CD4-positive, alpha-beta memory T cell (primary cell): ENCODE measurements at regions not wholly inside any gene's neighbourhood (a gene's known extent, or its start where the extent isn't known, plus 50 kb on each side); places are given as distances from the start of the nearest gene placed in this dataset.

Experiments used
- CTCF ChIA-PET: fragments of 350-600 bp; sonication (Branson Sonifier 250); formaldehyde crosslinking; loops from one replicate; lab custom pipeline; 2021; ENCODE audit warnings: inconsistent platforms; ENCODE audit not compliant: partially characterized antibody; lab: Charles Lee
- POLR2A ChIA-PET: fragments of 350-600 bp; sonication (Branson Sonifier 250); formaldehyde crosslinking; loops from one replicate; lab custom pipeline; 2021; ENCODE audit not compliant: partially characterized antibody; lab: Charles Lee
- DNase-seq, 5 donors: peaks; one replicate each; pipeline versions ENCODE4 v3.0.0 to v3.0.0-alpha.2; 2020 to 2022; ENCODE audit warnings: mixed read lengths in 1 of 5
- H3K27ac ChIP-seq: one replicate; pipeline ENCODE4 v1.7.0; 2013; ENCODE audit warnings: low read depth, low read length
- H3K27me3 ChIP-seq: 2 replicates; pipeline ENCODE4 v1.7.0; 2013; ENCODE audit warnings: mild to moderate bottlenecking, low read length, moderate library complexity; ENCODE audit not compliant: insufficient read depth
- H3K36me3 ChIP-seq: 2 replicates; pipeline ENCODE4 v1.7.0; 2013; ENCODE audit warnings: mild to moderate bottlenecking, low read length, moderate library complexity; ENCODE audit not compliant: insufficient read depth
- H3K4me1 ChIP-seq: 2 replicates; pipeline ENCODE4 v1.7.0; 2013; ENCODE audit warnings: mild to moderate bottlenecking, low read length, moderate library complexity; ENCODE audit not compliant: insufficient read depth
- H3K4me3 ChIP-seq, 2 donors: one replicate each; pipeline ENCODE4 v1.7.0; 2013; ENCODE audit warnings: low read length in 2 of 2, mild to moderate bottlenecking in 1 of 2
- H3K9me3 ChIP-seq, 2 donors: one replicate each; pipeline ENCODE4 v1.7.0; 2013; ENCODE audit warnings: low read length in 2 of 2, control low read depth in 1 of 2; ENCODE audit not compliant: control insufficient read depth in 1 of 2
- H3K27ac Mint-ChIP-seq, 7 donors: one replicate each; pipeline ENCODE4 v1.8.0; 2020 to 2021; ENCODE audit warnings: mixed read lengths in 7 of 7, mild to moderate bottlenecking in 6 of 7, inconsistent platforms in 3 of 7, moderate library complexity in 3 of 7
- H3K27me3 Mint-ChIP-seq, 2 donors: one replicate each; pipeline ENCODE4 v1.8.0; 2020 to 2021; ENCODE audit warnings: mixed read lengths in 2 of 2
- H3K36me3 Mint-ChIP-seq, 2 donors: one replicate each; pipeline ENCODE4 v1.8.0; 2020 to 2021; ENCODE audit warnings: mixed read lengths in 2 of 2, inconsistent platforms in 1 of 2, mild to moderate bottlenecking in 1 of 2
- H3K4me1 Mint-ChIP-seq, 4 donors: one replicate each; pipeline ENCODE4 v1.8.0; 2020 to 2021; ENCODE audit warnings: mixed read lengths in 4 of 4, mild to moderate bottlenecking in 1 of 4
- H3K4me3 Mint-ChIP-seq, 8 donors: one replicate each; pipeline ENCODE4 v1.8.0; 2020 to 2021; ENCODE audit warnings: mixed read lengths in 8 of 8, mild to moderate bottlenecking in 7 of 8, moderate library complexity in 6 of 8, inconsistent platforms in 3 of 8
- H3K9me3 Mint-ChIP-seq, 8 donors: one replicate each; pipeline ENCODE4 v1.8.0; 2020 to 2021; ENCODE audit warnings: mixed read lengths in 8 of 8, mild to moderate bottlenecking in 5 of 8, inconsistent platforms in 3 of 8, moderate library complexity in 1 of 8
- intact Hi-C: fragments of 100-400 bp; cut with micrococcal nuclease; formaldehyde crosslinking; loops from one replicate; pipeline ENCODE4 v1.15.1; 2023

DNA sequence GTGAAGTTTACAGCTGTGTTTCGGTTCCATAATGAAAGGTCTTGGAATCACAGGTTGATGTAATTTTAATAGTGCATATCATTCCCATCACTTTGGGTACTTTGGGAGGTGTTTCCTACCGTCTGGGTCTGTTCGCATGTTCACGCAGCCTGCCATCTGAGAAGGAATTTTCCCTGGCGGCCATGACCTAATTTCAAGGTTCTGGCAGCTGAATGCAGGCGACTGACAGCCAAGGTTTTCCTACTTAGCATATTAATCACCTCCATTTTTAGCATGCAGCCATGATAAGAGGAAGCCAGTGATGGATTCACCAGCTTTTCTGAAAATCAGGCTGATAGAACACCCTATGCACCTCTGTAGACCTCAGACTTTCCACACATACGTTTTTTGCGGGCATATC is 319.1 kb upstream of the TMEM229A start:
- intact Hi-C loops: no loop called here
- H3K4me3 Mint-ChIP-seq: no peak overlapping the region
- POLR2A ChIA-PET: no interaction called here

GRCh38 chr7:124349443-124349842 is 316.6 kb upstream of the TMEM229A start:
- no peaks in the 10 kb centered on the region for H3K36me3 Mint-ChIP-seq
- H3K9me3 ChIP-seq: no peaks in the 10 kb centered on the region
- ChIA-PET CTCF (no interaction called here), POLR2A (no interaction called here)
- H3K27me3 Mint-ChIP-seq: no peaks in the 10 kb centered on the region
- H3K36me3 ChIP-seq: no peaks in the 10 kb centered on the region
- H3K27ac ChIP-seq: no peak overlapping the region
- H3K27ac Mint-ChIP-seq: no peak overlapping the region
- H3K4me1 ChIP-seq: no peaks in the 10 kb centered on the region
- intact Hi-C loops: no loop called here
- no peak for DNase-seq
- peaks cover 4 to 21% (median 9%) of the 10 kb centered on the region in 8 donors for H3K9me3 Mint-ChIP-seq
- H3K27me3 ChIP-seq: no peaks in the 10 kb centered on the region
- no peaks in the 10 kb centered on the region for H3K4me1 Mint-ChIP-seq
- H3K4me3 Mint-ChIP-seq: no peak overlapping the region
- no peak overlapping the region for H3K4me3 ChIP-seq

More for the DNA sequence above, 319.1 kb upstream of the TMEM229A start:
- Histone ChIP-seq H3K36me3 (no peaks in the 10 kb centered on the region), H3K9me3 (no peaks in the 10 kb centered on the region), H3K4me3 (no peak overlapping the region), H3K27me3 (no peaks in the 10 kb centered on the region), H3K27ac (no peak overlapping the region), H3K4me1 (no peaks in the 10 kb centered on the region)
- H3K4me1 Mint-ChIP-seq: no peaks in the 10 kb centered on the region
- no peak overlapping the region for H3K27ac Mint-ChIP-seq
- peaks cover 2 to 20% (median 7%) of the 10 kb centered on the region in 8 donors for H3K9me3 Mint-ChIP-seq
- CTCF ChIA-PET: no interaction called here
- DNase-seq: no peak
- H3K27me3 Mint-ChIP-seq: no peaks in the 10 kb centered on the region
- H3K36me3 Mint-ChIP-seq: no peaks in the 10 kb centered on the region

- no peaks in the 10 kb centered on the region for H3K27me3 ChIP-seq
- no peak overlapping the region for H3K4me3 ChIP-seq
- H3K4me1 ChIP-seq: no peaks in the 10 kb centered on the region
- ChIA-PET CTCF (no interaction called here), POLR2A (no interaction called here)
- Mint-ChIP-seq H3K4me3 (no peak overlapping the region), H3K36me3 (no peaks in the 10 kb centered on the region), H3K9me3 (peaks cover 0 to 6% (median under 1%) of the 10 kb centered on the region in 8 donors), H3K27me3 (no peaks in the 10 kb centered on the region), H3K4me1 (no peaks in the 10 kb centered on the region), H3K27ac (no peak overlapping the region)
- DNase-seq: no peak
- H3K27ac ChIP-seq: no peak overlapping the region
- H3K36me3 ChIP-seq: no peaks in the 10 kb centered on the region
- no peaks in the 10 kb centered on the region for H3K9me3 ChIP-seq
- intact Hi-C loops: no loop called here
Observed at GRCh38 chr7:124338861-124339260, 306.0 kb upstream of the TMEM229A start.

- Histone ChIP-seq H3K27me3 (no peaks in the 10 kb centered on the region), H3K27ac (no peak overlapping the region), H3K9me3 (no peaks in the 10 kb centered on the region), H3K4me3 (no peak overlapping the region), H3K4me1 (no peaks in the 10 kb centered on the region), H3K36me3 (no peaks in the 10 kb centered on the region)
- H3K4me1 Mint-ChIP-seq: no peaks in the 10 kb centered on the region
- no peaks in the 10 kb centered on the region for H3K27me3 Mint-ChIP-seq
- DNase-seq: no peak
- H3K36me3 Mint-ChIP-seq: no peaks in the 10 kb centered on the region
- no peak overlapping the region for H3K4me3 Mint-ChIP-seq
- ChIA-PET POLR2A (no interaction called here), CTCF (no interaction called here)
- no peak overlapping the region for H3K27ac Mint-ChIP-seq
- intact Hi-C loops: no loop called here
- peaks cover 0 to 9% (median 2%) of the 10 kb centered on the region in 8 donors for H3K9me3 Mint-ChIP-seq
Observed at GRCh38 chr7:124330731-124331407, 298.0 kb upstream of the TMEM229A start.

- no peaks in the 10 kb centered on the region for H3K27me3 ChIP-seq
- intact Hi-C loops: no loop called here
- H3K27ac ChIP-seq: no peak overlapping the region
- no peak overlapping the region for H3K4me3 Mint-ChIP-seq
- H3K27ac Mint-ChIP-seq: no peak overlapping the region
- POLR2A ChIA-PET: no interaction called here
- H3K4me1 ChIP-seq: no peaks in the 10 kb centered on the region
- no peaks in the 10 kb centered on the region for H3K4me1 Mint-ChIP-seq
- H3K9me3 ChIP-seq: no peaks in the 10 kb centered on the region
- no peaks in the 10 kb centered on the region for H3K36me3 Mint-ChIP-seq
- no peak for DNase-seq
- peaks cover 0 to 12% (median 4%) of the 10 kb centered on the region in 8 donors for H3K9me3 Mint-ChIP-seq
- H3K4me3 ChIP-seq: no peak overlapping the region
- no peaks in the 10 kb centered on the region for H3K27me3 Mint-ChIP-seq
- CTCF ChIA-PET: no interaction called here
- no peaks in the 10 kb centered on the region for H3K36me3 ChIP-seq
Observed at GRCh38 chr7:124328774-124329173, 295.9 kb upstream of the TMEM229A start.

- Mint-ChIP-seq H3K27ac (no peak overlapping the region), H3K4me1 (no peaks in the 10 kb centered on the region), H3K4me3 (no peak overlapping the region), H3K27me3 (no peaks in the 10 kb centered on the region), H3K9me3 (peaks cover 0 to 14% (median 4%) of the 10 kb centered on the region in 8 donors), H3K36me3 (no peaks in the 10 kb centered on the region)
- no peak for DNase-seq
- intact Hi-C loops: no loop called here
- Histone ChIP-seq H3K9me3 (no peaks in the 10 kb centered on the region), H3K27me3 (no peaks in the 10 kb centered on the region), H3K4me1 (no peaks in the 10 kb centered on the region), H3K36me3 (no peaks in the 10 kb centered on the region), H3K4me3 (no peak overlapping the region), H3K27ac (no peak overlapping the region)
- ChIA-PET CTCF (no interaction called here), POLR2A (no interaction called here)
Observed at GRCh38 chr7:124324262-124324661, 291.4 kb upstream of the TMEM229A start.

- intact Hi-C loops: no loop called here
Observed at GRCh38 chr7:124323597-124323996, 290.7 kb upstream of the TMEM229A start.

More at GRCh38 chr7:124323597-124323996, 290.7 kb upstream of the TMEM229A start:
- Mint-ChIP-seq H3K27me3 (no peaks in the 10 kb centered on the region), H3K9me3 (peaks cover 0 to 11% (median 5%) of the 10 kb centered on the region in 8 donors), H3K4me3 (no peak overlapping the region), H3K36me3 (no peaks in the 10 kb centered on the region), H3K4me1 (no peaks in the 10 kb centered on the region), H3K27ac (no peak overlapping the region)
- Histone ChIP-seq H3K27ac (no peak overlapping the region), H3K27me3 (no peaks in the 10 kb centered on the region), H3K36me3 (no peaks in the 10 kb centered on the region), H3K4me3 (no peak overlapping the region), H3K9me3 (no peaks in the 10 kb centered on the region), H3K4me1 (no peaks in the 10 kb centered on the region)
- DNase-seq: no peak
- POLR2A ChIA-PET: no interaction called here
- CTCF ChIA-PET: no interaction called here
